Heart left ventricle (tissue), 16 donors: ENCODE measurements at regions not wholly inside any gene's neighbourhood (a gene's known extent, or its start where the extent isn't known, plus 50 kb on each side); places are given as distances from the start of the nearest gene placed in this dataset.

ENCODE experiments used
- ATAC-seq, 4 donors: fragments of 200-7000 bp; cut with Tn5 transposase; one replicate each; pipeline ENCODE4 v1.9.1; 2020 to 2022; ENCODE audit warnings: moderate library complexity in 4 of 4, mild to moderate bottlenecking in 3 of 4, moderate number of reproducible peaks in 1 of 4
- DNase-seq, 5 donors: peaks; one replicate each; pipeline ENCODE4 v3.0.0-alpha.2; 2020
- H3K27ac ChIP-seq, 12 donors: fragments of 200-600 bp; sonication (generic) in 4 of 12; one replicate each; pipeline versions ENCODE4 v1.5.0 to v1.8.0; 2016 to 2022; ENCODE audit warnings: mild to moderate bottlenecking in 2 of 12
- H3K27me3 ChIP-seq, 9 donors: fragments of 200-600 bp; sonication (generic) in 2 of 9; one replicate each; pipeline versions ENCODE4 v1.5.1 to v1.8.0; 2016 to 2022; ENCODE audit warnings: mild to moderate bottlenecking in 3 of 9
- H3K36me3 ChIP-seq, 9 donors: fragments of 200-600 bp; sonication (generic) in 2 of 9; one replicate each; pipeline versions ENCODE4 v1.5.0 to v1.8.0; 2018 to 2022; ENCODE audit warnings: mild to moderate bottlenecking in 2 of 9
- H3K4me1 ChIP-seq, 12 donors: fragments of 200-600 bp; sonication (generic) in 4 of 12; one replicate each; pipeline versions ENCODE4 v1.5.0 to v1.8.0; 2016 to 2022; ENCODE audit warnings: mild to moderate bottlenecking in 3 of 12
- H3K4me3 ChIP-seq, 12 donors: fragments of 200-600 bp; sonication (generic) in 4 of 12; one replicate each; pipeline versions ENCODE4 v1.5.0 to v1.8.0; 2017 to 2022; ENCODE audit warnings: mild to moderate bottlenecking in 9 of 12, moderate library complexity in 4 of 12
- H3K9me3 ChIP-seq, 12 donors: fragments of 200-600 bp; sonication (generic) in 4 of 12; one replicate each; pipeline versions ENCODE4 v1.5.0 to v1.8.0; 2016 to 2022; ENCODE audit warnings: mild to moderate bottlenecking in 1 of 12
- CTCF ChIP-seq, 12 donors: fragments of 200-600 bp; sonication (generic) in 4 of 12; IDR thresholded peaks; one replicate each; pipeline versions ENCODE4 v1.5.0 to v1.8.0; 2018 to 2022; ENCODE audit warnings: antibody characterized with exemption in 12 of 12, mild to moderate bottlenecking in 5 of 12
- POLR2A ChIP-seq, 2 donors: fragments of 450-650 bp; IDR thresholded peaks; one replicate each; pipeline ENCODE4 v1.6.1; 2017; ENCODE audit warnings: antibody characterized with exemption in 2 of 2, mild to moderate bottlenecking in 2 of 2, moderate library complexity in 2 of 2
- WGBS, 4 donors: extraction: QIAGEN DNeasy Blood & Tissue Kit in 2 of 4; methylation state at CpG; one replicate each; pipeline versions ENCODE4 v1.1.5 to v1.1.7; 2013 to 2018; 5-methylcytosine and 5-hydroxymethylcytosine counted together
- intact Hi-C, 10 donors: fragments of 100-400 bp; cut with DNase I; formaldehyde crosslinking; loops; one replicate each; pipeline versions ENCODE4 v1.11.1 to v1.14.2; 2022
- donor health status: ischemic (EF 13 %, LVEDD 7.1; RV severe dilation, severe dysfunction).
- donor health status: healthy with polysubstance abuse.
- donor health status: DM: no; HTN: yes; CAD: no.
- donor health status: DM: no; HTN: no; CAD: no.
- donor health status: ischemic (EF 25% LVEDD 6.9; RV normal size, moderate dysfunction).
- donor health status: ischemic (EF 25% LVEDD 5.7; RV mildly dilated, moderate dysfunction).
- donor health status: healthy.
- donor health status: DM: yes; HTN: yes; CAD: no.
- donor health status: ischemic (EF 35%, LVEDD 5.7; RV mildly dilated, moderate dysfunction).
- donor health status: nonischemic (EF 11% LVEDD 7.7; RV severe dilation, severe dysfunction).
- donor health status: DM: yes; HTN: yes; CAD: no.
- donor health status: PGD.
- donor health status: ischemic (EF 29% LVEDD 5.4; RV normal size, mild dysfunction).
- donor health status: nonischemic (EF 23%, LVEDD 6.1; RV moderate dilation, normal function).

GRCh38 chr7:41117431-41117830 is 585.5 kb downstream of the INHBA start:
- Histone ChIP-seq H3K36me3 (no peaks in the 10 kb centered on the region), H3K4me3 (no peak overlapping the region), H3K27ac (no peak overlapping the region), H3K27me3 (no peaks in the 10 kb centered on the region), H3K9me3 (no peaks in the 10 kb centered on the region), H3K4me1 (no peaks in the 10 kb centered on the region)
- DNase-seq: no peak
- 89 to 95% (median 94%) methylated on average over 2 of the region's 2 CpGs for WGBS, 4 donors
- intact Hi-C loops: no loop called here
- ATAC-seq: no peak
- TF ChIP-seq POLR2A (IDR thresholded peaks at IDR 0.05) (no peak), CTCF (IDR thresholded peaks at IDR 0.05) (no peak)

- 86 to 96% (median 95%) methylated on average over 1 of the region's 1 CpG for WGBS, 4 donors
Observed at GRCh38 chr7:41116817-41117216, 586.1 kb downstream of the INHBA start.

GRCh38 chr7:41116337-41116736 is 586.6 kb downstream of the INHBA start:
- Histone ChIP-seq H3K36me3 (no peaks in the 10 kb centered on the region), H3K9me3 (no peaks in the 10 kb centered on the region), H3K4me3 (no peak overlapping the region), H3K27ac (no peak overlapping the region), H3K27me3 (no peaks in the 10 kb centered on the region), H3K4me1 (no peaks in the 10 kb centered on the region)
- ATAC-seq (no peak), DNase-seq (no peak)
- no peak for TF ChIP-seq POLR2A (IDR thresholded peaks at IDR 0.05)
- no peak for TF ChIP-seq CTCF (IDR thresholded peaks at IDR 0.05)
- WGBS, 4 donors: 86 to 98% (median 90%) methylated on average over 3 of the region's 3 CpGs
- intact Hi-C loops: no loop called here

More at GRCh38 chr7:41116817-41117216, 586.1 kb downstream of the INHBA start:
- no peak for DNase-seq
- H3K27ac ChIP-seq: no peak overlapping the region
- H3K27me3 ChIP-seq: no peaks in the 10 kb centered on the region
- no peak overlapping the region for H3K4me3 ChIP-seq
- TF ChIP-seq CTCF (IDR thresholded peaks at IDR 0.05): no peak
- TF ChIP-seq POLR2A (IDR thresholded peaks at IDR 0.05): no peak
- H3K4me1 ChIP-seq: no peaks in the 10 kb centered on the region
- ATAC-seq: no peak
- intact Hi-C loops: no loop called here
- no peaks in the 10 kb centered on the region for H3K36me3 ChIP-seq
- H3K9me3 ChIP-seq: no peaks in the 10 kb centered on the region

GRCh38 chr7:41114691-41115090 is 588.2 kb downstream of the INHBA start:
- ATAC-seq (no peak), DNase-seq (no peak)
- no peaks in the 10 kb centered on the region for H3K36me3 ChIP-seq
- no peak overlapping the region for H3K27ac ChIP-seq
- no peaks in the 10 kb centered on the region for H3K27me3 ChIP-seq
- H3K9me3 ChIP-seq: no peaks in the 10 kb centered on the region
- no peak overlapping the region for H3K4me3 ChIP-seq
- intact Hi-C loops: no loop called here
- H3K4me1 ChIP-seq: no peaks in the 10 kb centered on the region
- WGBS, 4 donors: 59 to 69% (median 66%) methylated on average over 2 of the region's 2 CpGs
- TF ChIP-seq POLR2A (IDR thresholded peaks at IDR 0.05): no peak
- no peak for TF ChIP-seq CTCF (IDR thresholded peaks at IDR 0.05)
